B cell (primary cell): ENCODE measurements at regions not wholly inside any gene's neighbourhood (a gene's known extent, or its start where the extent isn't known, plus 50 kb on each side); places are given as distances from the start of the nearest gene placed in this dataset.

Experiments used
- CTCF ChIP-seq: fragments of 200-600 bp; IDR thresholded peaks from one replicate; pipeline ENCODE4 v1.8.0; 2022; ENCODE audit warnings: antibody characterized with exemption, mild to moderate bottlenecking
- EZH2 ChIP-seq: IDR thresholded peaks from 2 replicates; pipeline ENCODE4 v1.6.1; 2012; ENCODE audit warnings: borderline replicate concordance, low read depth, mild to moderate bottlenecking, moderate library complexity, low read length; ENCODE audit not compliant: insufficient read depth, poor library complexity, severe bottlenecking

- TF ChIP-seq EZH2 (no peak), CTCF (no peak)
These were observed 186.1 kb downstream of the HSD17B3 start for GRCh38 chr9:96115836-96116235.
